Motor neuron (in vitro differentiated cells): ENCODE measurements at regions not wholly inside any gene's neighbourhood (a gene's known extent, or its start where the extent isn't known, plus 50 kb on each side); places are given as distances from the start of the nearest gene placed in this dataset.

Experiments
- ATAC-seq, 8 experiments: fragments of 200-7000 bp; cut with Tn5 transposase; replicated peaks in 6 of 8; 2 replicates each; pipeline ENCODE4 v1.8.0; 2021; ENCODE audit warnings: mild to moderate bottlenecking in 8 of 8, moderate library complexity in 8 of 8
- H3K27ac ChIP-seq, 2 donors: fragments of 250-450 bp; sonication (Bioruptor Pico); 2 replicates each; pipeline ENCODE4 v1.9.0; 2021; ENCODE audit warnings: antibody characterized with exemption in 2 of 2, mild to moderate bottlenecking in 2 of 2, moderate library complexity in 1 of 2
- H3K4me1 ChIP-seq, 2 donors: fragments of 250-450 bp; sonication (Bioruptor Pico); replicated peaks in 1 of 2; 2 replicates each; pipeline ENCODE4 v1.6.1; 2021; ENCODE audit warnings: antibody characterized with exemption in 2 of 2, mild to moderate bottlenecking in 2 of 2, moderate library complexity in 1 of 2
- H3K4me3 ChIP-seq, 5 donors: fragments of 250-450 bp; sonication (Bioruptor Pico); 2 replicates each; pipeline ENCODE4 v1.9.0; 2021; ENCODE audit warnings: antibody characterized with exemption in 5 of 5, mild to moderate bottlenecking in 5 of 5, moderate library complexity in 4 of 5
- WGBS, 10 experiments: fragments of 450-650 bp; shearing (Covaris generic); methylation state at CpG; one replicate each; pipeline ENCODE4 v1.0.0; 2022; 5-methylcytosine and 5-hydroxymethylcytosine counted together
- in situ Hi-C, 9 experiments: fragments of 400-800 bp; cut with MboI; loops; one replicate each; pipeline ENCODE4 v1.15.0; 2021; ENCODE audit warnings: low sequenced_read_pairs in 9 of 9, low pct_unique_long_range_greater_than_20kb in 2 of 9; ENCODE audit not compliant: unreplicated experiment in 9 of 9

GRCh38 chr6:967701-968100 is 274.8 kb upstream of the EXOC2 start:
- whole genome bisulfite sequencing, 10 experiments: 60 to 100% (median 87%) methylated on average over 1 to 4 of the region's 4 CpGs; no CpG with 5 or more reads in 2 of the 10 experiments
- H3K4me1 ChIP-seq: no peaks in the 10 kb centered on the region
- H3K27ac ChIP-seq: no peak overlapping the region
- in situ Hi-C loops: no loop called here
- H3K4me3 ChIP-seq: no peak overlapping the region
- no peak for ATAC-seq

GRCh38 chr6:965343-965742 is 272.4 kb upstream of the EXOC2 start:
- in situ Hi-C loops: no loop called here
- Histone ChIP-seq H3K4me1 (no peaks in the 10 kb centered on the region), H3K27ac (no peak overlapping the region), H3K4me3 (no peak overlapping the region)
- no peak for ATAC-seq
- WGBS, 10 experiments: 80 to 100% (median 95%) methylated on average over 1 to 2 of the region's 2 CpGs; no CpG with 5 or more reads in 4 of the 10 experiments

GRCh38 chr6:963456-963855 is 270.5 kb upstream of the EXOC2 start:
- ATAC-seq: no peak
- 70 to 90% (median 82%) methylated on average over 2 to 9 of the region's 9 CpGs; no CpG with 5 or more reads in 4 of the 10 experiments for WGBS, 10 experiments
- in situ Hi-C loops: no loop called here
- Histone ChIP-seq H3K4me1 (no peaks in the 10 kb centered on the region), H3K27ac (no peak overlapping the region), H3K4me3 (no peak overlapping the region)

- Histone ChIP-seq H3K27ac (no peak overlapping the region), H3K4me3 (no peak overlapping the region), H3K4me1 (no peaks in the 10 kb centered on the region)
- ATAC-seq: no peak
- WGBS, 10 experiments: 0 to 78% (median 62%) methylated on average over 1 to 7 of the region's 10 CpGs
- in situ Hi-C loops: no loop called here
Observed at GRCh38 chr6:961407-961960, 268.5 kb upstream of the EXOC2 start.

- no peak overlapping the region for H3K27ac ChIP-seq
- in situ Hi-C loops: no loop called here
- no peaks in the 10 kb centered on the region for H3K4me1 ChIP-seq
- no peak for ATAC-seq
- 31 to 88% (median 53%) methylated on average over 4 to 11 of the region's 11 CpGs; no CpG with 5 or more reads in 1 of the 10 experiments for WGBS, 10 experiments
- no peak overlapping the region for H3K4me3 ChIP-seq
Observed at GRCh38 chr6:960356-960755, 267.4 kb upstream of the EXOC2 start.

- 0 to 100% (median 72%) methylated on average over 1 to 5 of the region's 5 CpGs; no CpG with 5 or more reads in 3 of the 10 experiments for WGBS, 10 experiments
- in situ Hi-C loops: no loop called here
- Histone ChIP-seq H3K4me1 (no peaks in the 10 kb centered on the region), H3K27ac (no peak overlapping the region), H3K4me3 (no peak overlapping the region)
- no peak for ATAC-seq
Observed at GRCh38 chr6:958488-958887, 265.5 kb upstream of the EXOC2 start.

GRCh38 chr6:951399-952181 is 258.7 kb upstream of the EXOC2 start:
- H3K4me3 ChIP-seq: no peak overlapping the region
- no peaks in the 10 kb centered on the region for H3K4me1 ChIP-seq
- no peak for ATAC-seq
- no peak overlapping the region for H3K27ac ChIP-seq
- WGBS, 10 experiments: 11 to 87% (median 57%) methylated on average over 2 to 9 of the region's 9 CpGs
- in situ Hi-C loops: no loop called here

GRCh38 chr6:947235-947934 is 254.4 kb upstream of the EXOC2 start:
- no peaks in the 10 kb centered on the region for H3K4me1 ChIP-seq
- 29 to 83% (median 63%) methylated on average over 1 to 6 of the region's 7 CpGs; no CpG with 5 or more reads in 3 of the 10 experiments for WGBS, 10 experiments
- no peak overlapping the region for H3K4me3 ChIP-seq
- no peak for ATAC-seq
- in situ Hi-C loops: no loop called here
- H3K27ac ChIP-seq: no peak overlapping the region

GRCh38 chr6:946546-946945 is 253.6 kb upstream of the EXOC2 start:
- no peak overlapping the region for H3K4me3 ChIP-seq
- H3K4me1 ChIP-seq: no peaks in the 10 kb centered on the region
- whole genome bisulfite sequencing, 10 experiments: 0 to 88% (median 76%) methylated on average over 2 to 3 of the region's 3 CpGs
- H3K27ac ChIP-seq: no peak overlapping the region
- in situ Hi-C loops: no loop called here
- ATAC-seq: no peak

GRCh38 chr6:939526-940252 is 246.8 kb upstream of the EXOC2 start:
- no peak overlapping the region for H3K4me3 ChIP-seq
- in situ Hi-C loops: no loop called here
- no peak for ATAC-seq
- 62 to 100% (median 82%) methylated on average over 1 to 10 of the region's 12 CpGs; no CpG with 5 or more reads in 5 of the 10 experiments for WGBS, 10 experiments
- H3K27ac ChIP-seq: no peak overlapping the region
- no peaks in the 10 kb centered on the region for H3K4me1 ChIP-seq

GRCh38 chr6:938916-939315 is 246.0 kb upstream of the EXOC2 start:
- 17 to 58% (median 40%) methylated on average over 1 to 4 of the region's 7 CpGs; no CpG with 5 or more reads in 5 of the 10 experiments for WGBS, 10 experiments
- H3K27ac ChIP-seq: no peak overlapping the region
- H3K4me1 ChIP-seq: no peaks in the 10 kb centered on the region
- in situ Hi-C loops: no loop called here
- H3K4me3 ChIP-seq: no peak overlapping the region
- ATAC-seq: no peak

GRCh38 chr6:938271-938905 is 245.4 kb upstream of the EXOC2 start:
- 14 to 100% (median 40%) methylated on average over 1 to 5 of the region's 16 CpGs; no CpG with 5 or more reads in 4 of the 10 experiments for WGBS, 10 experiments
- no peak overlapping the region for H3K27ac ChIP-seq
- no peak overlapping the region for H3K4me3 ChIP-seq
- ATAC-seq: no peak
- in situ Hi-C loops: no loop called here
- H3K4me1 ChIP-seq: no peaks in the 10 kb centered on the region
